Loucy (cell line): ENCODE measurements at regions not wholly inside any gene's neighbourhood (a gene's known extent, or its start where the extent isn't known, plus 50 kb on each side); places are given as distances from the start of the nearest gene placed in this dataset.

Experiments used
- H2AFZ ChIP-seq: fragments of 200-600 bp; sonication (generic); 2 replicates; pipeline ENCODE4 v1.6.0; 2016; ENCODE audit warnings: antibody characterized with exemption, mild to moderate bottlenecking, low read length, moderate library complexity
- H3F3A ChIP-seq: fragments of 200-600 bp; 2 replicates; pipeline ENCODE4 v1.6.0; 2016; ENCODE audit warnings: antibody characterized with exemption, low read depth, mild to moderate bottlenecking
- H3K27me3 ChIP-seq: fragments of 200-600 bp; sonication (generic); 2 replicates; pipeline ENCODE4 v1.6.1; 2014; ENCODE audit warnings: low read length, mild to moderate bottlenecking; ENCODE audit not compliant: insufficient read depth, poor library complexity, severe bottlenecking
- H3K36me3 ChIP-seq: fragments of 200-600 bp; sonication (generic); 2 replicates; pipeline ENCODE4 v1.6.1; 2016; ENCODE audit warnings: low read length; ENCODE audit not compliant: insufficient read depth
- H3K4me1 ChIP-seq: fragments of 200-600 bp; sonication (generic); 2 replicates; pipeline ENCODE4 v1.5.1; 2014; ENCODE audit warnings: low read length, mild to moderate bottlenecking; ENCODE audit not compliant: insufficient read depth, poor library complexity, severe bottlenecking
- H3K4me2 ChIP-seq: fragments of 200-600 bp; sonication (generic); 2 replicates; pipeline ENCODE4 v1.6.0; 2014; ENCODE audit warnings: antibody characterized with exemption, low read length, low read depth, mild to moderate bottlenecking; ENCODE audit not compliant: poor library complexity, severe bottlenecking
- H3K4me3 ChIP-seq: fragments of 200-600 bp; sonication (generic); 2 replicates; pipeline ENCODE4 v1.5.1; 2014; ENCODE audit warnings: low read length, mild to moderate bottlenecking, mixed read lengths; ENCODE audit not compliant: poor library complexity, severe bottlenecking
- H3K79me2 ChIP-seq: fragments of 200-600 bp; sonication (generic); 2 replicates; pipeline ENCODE4 v1.6.1; 2014; ENCODE audit warnings: low read length; ENCODE audit not compliant: insufficient read depth
- H3K9ac ChIP-seq: fragments of 200-600 bp; sonication (generic); 2 replicates; pipeline ENCODE4 v1.6.0; 2014; ENCODE audit warnings: mild to moderate bottlenecking, low read depth, low read length, moderate library complexity; ENCODE audit not compliant: poor library complexity, severe bottlenecking
- H3K9me2 ChIP-seq: fragments of 200-600 bp; sonication (generic); replicated peaks from 2 replicates; pipeline ENCODE4 v1.6.1; 2016; ENCODE audit warnings: low read depth, low read length, mixed read lengths
- H3K9me3 ChIP-seq: fragments of 200-600 bp; sonication (generic); 2 replicates; pipeline ENCODE4 v1.6.1; 2014; ENCODE audit warnings: mild to moderate bottlenecking, antibody characterized with exemption, low read length, low read depth; ENCODE audit not compliant: insufficient read depth
- H4K20me1 ChIP-seq: fragments of 200-600 bp; sonication (generic); 2 replicates; pipeline ENCODE4 v1.6.0; 2014; ENCODE audit warnings: antibody characterized with exemption, low read length, mild to moderate bottlenecking; ENCODE audit not compliant: insufficient read depth, poor library complexity, severe bottlenecking
- EZH2phosphoT487 ChIP-seq: fragments of 200-600 bp; IDR thresholded peaks from 2 replicates; pipeline ENCODE4 v1.6.1; 2018; ENCODE audit warnings: antibody characterized with exemption, mild to moderate bottlenecking, moderate library complexity, borderline replicate concordance
- TF ChIP-seq, protein P1 (sequence below): fragments of 200-600 bp; sonication (generic); conservative IDR thresholded peaks from 2 replicates; pipeline ENCODE4 v1.5.1; 2014; ENCODE audit warnings: mild to moderate bottlenecking, antibody characterized with exemption, low read length

GRCh38 chr18:3342628-3343027 is 80.7 kb downstream of the MYL12B start:
- peaks cover 6% of the 10 kb centered on the region for H3K4me1 ChIP-seq
- no peaks in the 10 kb centered on the region for H3K9me3 ChIP-seq
- no peaks in the 10 kb centered on the region for H3K36me3 ChIP-seq
- H3K79me2 ChIP-seq = no peaks in the 10 kb centered on the region
- H3K9me2 ChIP-seq = no peaks in the 10 kb centered on the region
- no peaks in the 10 kb centered on the region for H3K27me3 ChIP-seq
- TF ChIP-seq EZH2phosphoT487 = no peak
- TF ChIP-seq, protein P1, sequence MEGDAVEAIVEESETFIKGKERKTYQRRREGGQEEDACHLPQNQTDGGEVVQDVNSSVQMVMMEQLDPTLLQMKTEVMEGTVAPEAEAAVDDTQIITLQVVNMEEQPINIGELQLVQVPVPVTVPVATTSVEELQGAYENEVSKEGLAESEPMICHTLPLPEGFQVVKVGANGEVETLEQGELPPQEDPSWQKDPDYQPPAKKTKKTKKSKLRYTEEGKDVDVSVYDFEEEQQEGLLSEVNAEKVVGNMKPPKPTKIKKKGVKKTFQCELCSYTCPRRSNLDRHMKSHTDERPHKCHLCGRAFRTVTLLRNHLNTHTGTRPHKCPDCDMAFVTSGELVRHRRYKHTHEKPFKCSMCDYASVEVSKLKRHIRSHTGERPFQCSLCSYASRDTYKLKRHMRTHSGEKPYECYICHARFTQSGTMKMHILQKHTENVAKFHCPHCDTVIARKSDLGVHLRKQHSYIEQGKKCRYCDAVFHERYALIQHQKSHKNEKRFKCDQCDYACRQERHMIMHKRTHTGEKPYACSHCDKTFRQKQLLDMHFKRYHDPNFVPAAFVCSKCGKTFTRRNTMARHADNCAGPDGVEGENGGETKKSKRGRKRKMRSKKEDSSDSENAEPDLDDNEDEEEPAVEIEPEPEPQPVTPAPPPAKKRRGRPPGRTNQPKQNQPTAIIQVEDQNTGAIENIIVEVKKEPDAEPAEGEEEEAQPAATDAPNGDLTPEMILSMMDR = no peak
- no peak overlapping the region for H3K4me3 ChIP-seq
- no peaks in the 10 kb centered on the region for H3F3A ChIP-seq
- H3K9ac ChIP-seq = no peak overlapping the region
- no peaks in the 10 kb centered on the region for H4K20me1 ChIP-seq
- H2AFZ ChIP-seq = no peak overlapping the region
- no peak overlapping the region for H3K4me2 ChIP-seq

GRCh38 chr18:3345452-3345851 is 83.5 kb downstream of the MYL12B start:
- no peak overlapping the region for H2AFZ ChIP-seq
- H3K4me1 ChIP-seq = peaks cover 2% of the 10 kb centered on the region
- H3F3A ChIP-seq = no peaks in the 10 kb centered on the region
- H3K79me2 ChIP-seq = no peaks in the 10 kb centered on the region
- no peak overlapping the region for H3K4me3 ChIP-seq
- no peaks in the 10 kb centered on the region for H3K9me3 ChIP-seq
- no peak overlapping the region for H3K4me2 ChIP-seq
- H3K27me3 ChIP-seq = no peaks in the 10 kb centered on the region
- TF ChIP-seq EZH2phosphoT487 = no peak
- TF ChIP-seq, protein P1 = no peak
- H3K36me3 ChIP-seq = no peaks in the 10 kb centered on the region
- no peak overlapping the region for H3K9ac ChIP-seq
- no peaks in the 10 kb centered on the region for H3K9me2 ChIP-seq
- H4K20me1 ChIP-seq = no peaks in the 10 kb centered on the region

GRCh38 chr18:3345885-3346284 is 84.0 kb downstream of the MYL12B start:
- Histone ChIP-seq H3K36me3 (no peaks in the 10 kb centered on the region), H3K4me2 (no peak overlapping the region), H3K4me3 (no peak overlapping the region), H3K4me1 (no peaks in the 10 kb centered on the region), H2AFZ (no peak overlapping the region), H4K20me1 (no peaks in the 10 kb centered on the region), H3F3A (no peaks in the 10 kb centered on the region), H3K27me3 (no peaks in the 10 kb centered on the region), H3K79me2 (no peaks in the 10 kb centered on the region), H3K9me3 (no peaks in the 10 kb centered on the region), H3K9ac (no peak overlapping the region), H3K9me2 (no peaks in the 10 kb centered on the region)
- no peak for TF ChIP-seq EZH2phosphoT487
- TF ChIP-seq, protein P1 = no peak
